Right lobe of liver (tissue), 6 donors: ENCODE measurements at regions not wholly inside any gene's neighbourhood (a gene's known extent, or its start where the extent isn't known, plus 50 kb on each side); places are given as distances from the start of the nearest gene placed in this dataset.
A peak's percentile ranks its signal among the peaks of the same experiment; 100 is the strongest.
"Not testable (repeated sequence)": the region's sequence is repeated elsewhere in the genome, so short reads cannot be mapped to it uniquely, and the experiment has no call there.

Experiments used
- ATAC-seq, 4 donors: fragments of 200-7000 bp; cut with Tn5 transposase; one replicate each; pipeline ENCODE4 v1.9.1; 2020; ENCODE audit warnings: mild to moderate bottlenecking in 4 of 4, moderate library complexity in 4 of 4
- DNase-seq, 3 donors: peaks; one replicate each; pipeline ENCODE4 v3.0.0-alpha.2; 2020
- H3K27ac ChIP-seq, 3 donors: fragments of 200-600 bp; one replicate each; pipeline ENCODE4 v1.8.0; 2022
- H3K27me3 ChIP-seq, 2 donors: fragments of 200-600 bp; one replicate each; pipeline ENCODE4 v1.8.0; 2022
- H3K36me3 ChIP-seq, 4 donors: fragments of 200-600 bp; sonication (generic) in 1 of 4; one replicate each; pipeline versions ENCODE4 v1.5.1 to v1.8.0; 2017 to 2022; ENCODE audit warnings: control low read depth in 1 of 4
- H3K4me1 ChIP-seq, 4 donors: fragments of 200-600 bp; sonication (generic) in 1 of 4; one replicate each; pipeline versions ENCODE4 v1.5.1 to v1.8.0; 2017 to 2022; ENCODE audit warnings: control low read depth in 1 of 4
- H3K4me3 ChIP-seq, 3 donors: fragments of 200-600 bp; one replicate each; pipeline ENCODE4 v1.8.0; 2022
- H3K9me3 ChIP-seq, 4 donors: fragments of 200-600 bp; sonication (generic) in 1 of 4; one replicate each; pipeline versions ENCODE4 v1.5.1 to v1.8.0; 2017 to 2022; ENCODE audit warnings: control low read depth in 1 of 4
- CTCF ChIP-seq, 4 donors: fragments of 200-600 bp in 3 of 4; fragments of 450-650 bp in 1 of 4; IDR thresholded peaks; one replicate each; pipeline versions ENCODE4 v1.5.1 to v1.8.0; 2016 to 2022; ENCODE audit warnings: antibody characterized with exemption in 4 of 4, mild to moderate bottlenecking in 2 of 4
- POLR2A ChIP-seq: fragments of 450-650 bp; IDR thresholded peaks from one replicate; pipeline ENCODE4 v1.6.1; 2017; ENCODE audit warnings: antibody characterized with exemption, mild to moderate bottlenecking
- WGBS: methylation state at CpG from one replicate; pipeline ENCODE4 v1.1.6; 2018; ENCODE audit warnings: low coverage, low lambda C conversion rate; ENCODE audit not compliant: insufficient coverage; ENCODE audit errors: missing lambda C conversion rate; 5-methylcytosine and 5-hydroxymethylcytosine counted together
- intact Hi-C, 2 donors: fragments of 100-400 bp; cut with DNase I; formaldehyde crosslinking; loops; one replicate each; pipeline versions ENCODE4 v1.11.2 to v1.14.1; 2022
- donor health status: DM: no; HTN: yes; CAD: no.
- donor health status: DM: no; HTN: no; CAD: no.
- donor health status: DM: no; HTN: no; CAD: no.
- donor health status: DM: no; HTN: yes; CAD: no.
- donor health status: DM: no; HTN: yes; CAD: no.

GRCh38 chr5:2534970-2535369 lies 216.5 kb downstream of the IRX2 start:
- 49% methylated on average over 3 of the region's 3 CpGs for WGBS
- Histone ChIP-seq H3K36me3 (no peaks in the 10 kb centered on the region), H3K4me3 (no peak overlapping the region), H3K27me3 (no peaks in the 10 kb centered on the region), H3K4me1 (no peaks in the 10 kb centered on the region), H3K27ac (no peak overlapping the region), H3K9me3 (no peaks in the 10 kb centered on the region)
- ATAC-seq (no peak), DNase-seq (no peak)
- TF ChIP-seq CTCF (IDR thresholded peaks at IDR 0.05) (no peak), POLR2A (no peak)
- intact Hi-C loops: no loop called here

GRCh38 chr5:2534251-2534650 lies 217.2 kb downstream of the IRX2 start:
- H3K36me3 ChIP-seq: no peaks in the 10 kb centered on the region
- no peaks in the 10 kb centered on the region for H3K9me3 ChIP-seq
- ATAC-seq: peak in 1 of 4 donors; percentile 27
- no peak overlapping the region for H3K4me3 ChIP-seq
- intact Hi-C loops: no loop called here
- TF ChIP-seq CTCF (IDR thresholded peaks at IDR 0.05): no peak
- TF ChIP-seq POLR2A: no peak
- H3K27ac ChIP-seq: no peak overlapping the region
- WGBS: 32% methylated on average over 2 of the region's 3 CpGs
- no peaks in the 10 kb centered on the region for H3K4me1 ChIP-seq
- no peaks in the 10 kb centered on the region for H3K27me3 ChIP-seq
- DNase-seq: no peak

- H3K27ac ChIP-seq, H3K36me3 ChIP-seq, H3K4me3 ChIP-seq, H3K4me1 ChIP-seq, DNase-seq, H3K27me3 ChIP-seq, ATAC-seq, H3K9me3 ChIP-seq, intact Hi-C loops: not testable (repeated sequence)
- WGBS: 54% methylated on average over 2 of the region's 2 CpGs
Measured at GRCh38 chr5:2533848-2534247, 217.6 kb downstream of the IRX2 start.

GRCh38 chr5:2532809-2533208 lies 218.7 kb downstream of the IRX2 start:
- WGBS: 21% methylated on average over 2 of the region's 5 CpGs
- H3K36me3 ChIP-seq: no peaks in the 10 kb centered on the region

DNA sequence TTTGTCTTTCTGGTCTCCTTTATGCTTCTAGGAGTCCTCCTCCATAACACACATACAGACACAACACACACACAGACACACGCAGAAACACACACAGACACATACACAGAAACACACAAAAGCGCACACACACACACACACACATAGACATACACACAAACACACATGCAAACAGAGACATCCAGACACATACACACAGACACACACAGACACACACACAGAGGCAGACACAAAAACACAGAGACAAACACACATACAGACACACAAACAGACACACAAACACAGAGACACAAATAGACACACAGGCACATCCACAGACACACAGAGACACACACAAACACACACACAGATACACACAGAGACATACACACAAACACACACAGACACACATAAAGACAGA lies 220.2 kb downstream of the IRX2 start:
- ATAC-seq: no peak
- TF ChIP-seq POLR2A (no peak), CTCF (IDR thresholded peaks at IDR 0.05) (no peak)
- WGBS: 78% methylated on average over 2 of the region's 2 CpGs
- no peaks in the 10 kb centered on the region for H3K27me3 ChIP-seq
- no peaks in the 10 kb centered on the region for H3K36me3 ChIP-seq
- no peak overlapping the region for H3K4me3 ChIP-seq
- intact Hi-C loops: no loop called here
- H3K27ac ChIP-seq: no peak overlapping the region
- no peaks in the 10 kb centered on the region for H3K9me3 ChIP-seq
- no peaks in the 10 kb centered on the region for H3K4me1 ChIP-seq
- DNase-seq: no peak

More at GRCh38 chr5:2532809-2533208, 218.7 kb downstream of the IRX2 start:
- Histone ChIP-seq H3K4me3 (no peak overlapping the region), H3K9me3 (no peaks in the 10 kb centered on the region), H3K4me1 (no peaks in the 10 kb centered on the region), H3K27me3 (no peaks in the 10 kb centered on the region), H3K27ac (no peak overlapping the region)
- TF ChIP-seq POLR2A (no peak), CTCF (IDR thresholded peaks at IDR 0.05) (no peak)
- ATAC-seq (peak in 1 of 4 donors; percentile 24), DNase-seq (no peak)
- intact Hi-C loops: no loop called here
